H1 (cell line): ENCODE measurements at regions not wholly inside any gene's neighbourhood (a gene's known extent, or its start where the extent isn't known, plus 50 kb on each side); places are given as distances from the start of the nearest gene placed in this dataset.

ENCODE experiments used
- CEBPB ChIP-seq: IDR thresholded peaks from 2 replicates; pipeline ENCODE4 v1.6.1; 2012; ENCODE audit warnings: low read depth, low read length
- CHD7 ChIP-seq: fragments of 300-600 bp; sonication (generic); IDR thresholded peaks from 2 replicates; pipeline ENCODE4 v1.7.1; 2012; ENCODE audit warnings: low read length, moderate library complexity, mild to moderate bottlenecking, inconsistent platforms; ENCODE audit not compliant: insufficient replicate concordance
- KDM1A ChIP-seq: fragments of 200-600, 300-600 bp; sonication (generic); IDR thresholded peaks from 2 replicates; pipeline ENCODE4 v1.7.1; 2016; ENCODE audit warnings: mild to moderate bottlenecking, low read length, borderline replicate concordance
- MAFK ChIP-seq: IDR thresholded peaks from 2 replicates; pipeline ENCODE4 v1.6.1; 2012; ENCODE audit warnings: low read depth, mild to moderate bottlenecking, improper control_type of control experiment, low read length
- MAX ChIP-seq: IDR thresholded peaks from 2 replicates; pipeline ENCODE4 v1.6.1; 2012; ENCODE audit warnings: inconsistent platforms
- SIX5 ChIP-seq: IDR thresholded peaks from 2 replicates; pipeline ENCODE4 v1.6.1; 2011; ENCODE audit warnings: mild to moderate bottlenecking, low read depth, low read length

DNA sequence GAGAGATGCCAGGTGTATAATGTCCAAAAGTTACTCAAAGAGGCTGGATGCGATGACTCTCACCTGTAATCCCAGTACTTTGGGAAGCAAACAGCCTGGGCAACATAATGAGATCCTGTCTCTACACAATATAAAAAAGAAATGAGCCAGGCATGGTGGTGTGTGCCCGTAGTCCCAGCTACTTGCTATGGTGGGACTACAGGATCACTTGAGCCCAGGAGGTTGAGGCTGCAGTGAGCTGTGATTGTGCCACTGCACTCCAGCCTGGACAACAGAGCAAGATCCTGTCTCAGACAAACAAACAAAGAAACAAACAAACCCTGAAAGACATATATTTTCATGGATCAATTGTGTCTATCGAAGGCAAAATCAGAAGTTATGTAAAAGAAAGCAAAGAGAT, 54.3 kb upstream of the CYP2B6 start (continued):
- TF ChIP-seq CHD7 (no peak), MAX (no peak), MAFK (no peak), CEBPB (no peak), KDM1A (no peak), SIX5 (no peak)
